GM20000 (cell line): ENCODE measurements at regions not wholly inside any gene's neighbourhood (a gene's known extent, or its start where the extent isn't known, plus 50 kb on each side); places are given as distances from the start of the nearest gene placed in this dataset.

Experiments used
- DNase-seq: peaks from one replicate; pipeline ENCODE4 v3.0.0; 2012; ENCODE audit warnings: low spot score
- TF ChIP-seq, protein P1 (sequence below): IDR thresholded peaks from 2 replicates; pipeline ENCODE4 v1.5.1; 2012; ENCODE audit warnings: mild to moderate bottlenecking, control low read depth; ENCODE audit errors: extremely low read depth, missing control alignments

DNA sequence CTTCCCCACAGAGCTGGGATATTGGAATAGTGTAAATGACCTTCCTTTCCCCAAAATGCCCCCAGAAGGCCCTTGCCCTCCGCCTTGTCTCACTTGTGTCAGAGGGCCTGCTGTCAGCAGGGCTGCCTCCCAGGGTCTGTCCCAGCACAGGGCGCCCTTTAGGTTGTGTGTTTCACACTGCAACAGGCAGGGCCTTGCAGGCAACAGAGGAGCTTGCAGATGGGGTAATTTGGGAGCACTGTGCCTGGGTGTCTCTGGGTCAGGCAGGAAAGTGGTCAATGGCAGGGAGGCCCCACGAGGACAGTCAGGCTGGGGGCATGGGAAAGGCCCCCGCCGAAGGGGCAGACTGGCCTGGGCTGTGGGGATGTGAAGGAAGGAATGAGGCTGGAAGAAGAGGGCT is 130.7 kb downstream of the ASB1 start:
- TF ChIP-seq, protein P1, sequence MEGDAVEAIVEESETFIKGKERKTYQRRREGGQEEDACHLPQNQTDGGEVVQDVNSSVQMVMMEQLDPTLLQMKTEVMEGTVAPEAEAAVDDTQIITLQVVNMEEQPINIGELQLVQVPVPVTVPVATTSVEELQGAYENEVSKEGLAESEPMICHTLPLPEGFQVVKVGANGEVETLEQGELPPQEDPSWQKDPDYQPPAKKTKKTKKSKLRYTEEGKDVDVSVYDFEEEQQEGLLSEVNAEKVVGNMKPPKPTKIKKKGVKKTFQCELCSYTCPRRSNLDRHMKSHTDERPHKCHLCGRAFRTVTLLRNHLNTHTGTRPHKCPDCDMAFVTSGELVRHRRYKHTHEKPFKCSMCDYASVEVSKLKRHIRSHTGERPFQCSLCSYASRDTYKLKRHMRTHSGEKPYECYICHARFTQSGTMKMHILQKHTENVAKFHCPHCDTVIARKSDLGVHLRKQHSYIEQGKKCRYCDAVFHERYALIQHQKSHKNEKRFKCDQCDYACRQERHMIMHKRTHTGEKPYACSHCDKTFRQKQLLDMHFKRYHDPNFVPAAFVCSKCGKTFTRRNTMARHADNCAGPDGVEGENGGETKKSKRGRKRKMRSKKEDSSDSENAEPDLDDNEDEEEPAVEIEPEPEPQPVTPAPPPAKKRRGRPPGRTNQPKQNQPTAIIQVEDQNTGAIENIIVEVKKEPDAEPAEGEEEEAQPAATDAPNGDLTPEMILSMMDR: no peak
- no peak for DNase-seq

DNA sequence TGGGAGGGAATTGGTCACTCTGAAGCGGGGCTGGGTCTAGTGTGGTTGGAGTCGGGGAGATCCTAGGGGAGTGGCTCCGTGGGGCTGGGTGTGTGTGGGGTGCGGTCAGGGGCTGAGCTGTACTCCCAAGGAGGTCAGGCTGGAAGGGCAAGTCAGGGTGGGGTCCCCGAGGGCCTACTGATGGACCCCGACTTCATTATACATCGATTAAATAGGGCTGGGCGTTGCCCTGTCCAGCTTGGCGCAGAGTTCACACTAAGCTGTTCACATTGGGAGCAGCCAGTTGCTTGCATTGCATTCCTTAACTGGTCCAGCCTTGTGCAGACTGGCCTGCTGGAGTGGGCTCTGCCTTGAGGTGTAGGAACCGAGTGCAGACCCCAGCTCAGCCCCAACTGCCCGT is 131.2 kb downstream of the ASB1 start:
- TF ChIP-seq, protein P1: no peak
- no peak for DNase-seq

DNA sequence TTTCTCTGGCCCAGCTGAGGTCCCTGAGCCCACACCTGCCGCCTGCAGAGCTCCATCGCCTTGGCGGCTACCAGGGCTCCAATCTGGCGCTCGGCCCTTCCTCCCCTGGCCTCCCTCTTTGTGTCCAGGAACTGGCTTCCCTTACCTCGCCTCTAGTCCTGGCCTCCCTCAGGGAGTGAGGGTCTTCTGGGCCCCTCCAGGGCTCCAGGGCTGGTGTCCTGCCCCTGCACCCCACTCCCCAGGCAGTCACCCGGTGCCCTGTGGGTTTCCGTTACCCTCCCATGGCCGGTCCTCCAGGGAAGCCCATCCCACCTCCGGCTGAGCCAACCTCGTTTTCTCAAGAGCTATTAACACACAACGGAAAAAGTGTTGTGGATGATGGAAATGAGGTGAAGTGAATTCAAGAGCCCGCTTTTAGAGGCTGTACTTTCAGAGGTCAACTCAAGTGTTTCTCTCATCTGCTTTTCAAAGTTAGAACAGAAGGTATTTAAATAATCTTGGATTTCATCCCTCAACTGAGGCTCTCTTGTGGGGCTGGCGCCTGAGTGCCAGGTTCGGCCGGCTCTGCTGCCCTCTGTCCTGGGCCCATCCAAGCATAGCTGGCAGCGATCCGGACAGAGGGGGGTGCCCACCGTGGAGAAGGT is 131.9 kb downstream of the ASB1 start:
- DNase-seq: no peak
- TF ChIP-seq, protein P1: no peak

DNA sequence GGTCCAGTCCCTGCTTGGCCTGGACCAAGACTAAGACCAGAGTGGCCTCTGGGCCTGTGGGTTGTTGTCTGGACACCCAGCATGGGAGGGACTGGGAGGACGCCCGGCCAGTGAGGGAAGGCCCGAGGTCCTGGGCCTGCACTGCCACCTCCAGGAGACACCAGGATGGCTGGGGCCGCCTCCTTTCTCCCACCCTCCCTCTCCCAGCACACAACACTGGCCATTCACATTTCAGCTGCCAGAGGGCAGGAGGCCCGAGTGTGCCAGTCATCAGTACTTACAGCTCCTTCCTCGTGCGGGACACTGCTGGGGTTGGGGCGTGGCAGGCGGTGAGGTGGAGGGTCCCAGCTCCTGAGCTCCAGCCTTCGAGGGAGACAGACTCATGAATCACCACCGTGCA is 133.5 kb downstream of the ASB1 start:
- TF ChIP-seq, protein P1: no peak
- no peak for DNase-seq

DNA sequence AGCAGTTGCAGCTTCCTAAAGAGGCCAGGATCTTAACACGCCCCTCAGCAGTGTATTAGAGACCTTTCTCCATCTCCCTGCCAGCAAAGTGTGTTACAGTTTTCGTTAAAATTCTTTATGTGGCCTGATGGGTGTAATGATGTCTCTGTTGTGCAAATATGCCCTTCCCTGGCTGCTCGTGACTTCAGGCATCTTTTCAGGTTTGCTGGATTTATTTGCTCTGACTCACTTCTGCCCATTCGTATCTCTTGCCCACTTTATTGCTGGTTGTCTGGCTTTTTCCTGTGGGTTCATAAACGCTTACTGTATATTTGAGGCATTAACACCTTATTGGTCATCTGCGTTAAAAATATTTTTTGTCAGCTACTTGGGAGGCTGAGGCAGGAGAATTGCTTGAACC is 134.5 kb downstream of the ASB1 start:
- TF ChIP-seq, protein P1: no peak
- no peak for DNase-seq

DNA sequence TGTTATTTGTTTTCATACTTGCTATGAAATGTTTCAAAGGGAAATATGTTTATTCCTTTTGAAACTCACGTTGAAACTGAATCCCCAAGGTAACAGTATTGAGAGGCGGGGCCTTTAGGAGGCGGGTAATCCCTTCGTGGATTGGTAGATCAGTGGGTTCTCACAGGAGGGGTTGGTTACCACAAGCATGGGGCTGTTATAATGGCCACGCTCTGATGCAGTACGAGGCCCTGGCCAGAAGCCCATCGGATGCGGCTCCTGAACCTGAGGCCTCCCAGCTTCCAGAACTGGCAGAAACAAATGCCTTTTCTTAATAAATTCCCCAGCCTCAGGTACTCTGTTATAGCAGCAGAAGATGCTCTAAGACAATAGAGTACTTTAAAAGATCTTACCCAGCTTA is 135.7 kb downstream of the ASB1 start:
- TF ChIP-seq, protein P1: no peak
- DNase-seq: no peak

DNA sequence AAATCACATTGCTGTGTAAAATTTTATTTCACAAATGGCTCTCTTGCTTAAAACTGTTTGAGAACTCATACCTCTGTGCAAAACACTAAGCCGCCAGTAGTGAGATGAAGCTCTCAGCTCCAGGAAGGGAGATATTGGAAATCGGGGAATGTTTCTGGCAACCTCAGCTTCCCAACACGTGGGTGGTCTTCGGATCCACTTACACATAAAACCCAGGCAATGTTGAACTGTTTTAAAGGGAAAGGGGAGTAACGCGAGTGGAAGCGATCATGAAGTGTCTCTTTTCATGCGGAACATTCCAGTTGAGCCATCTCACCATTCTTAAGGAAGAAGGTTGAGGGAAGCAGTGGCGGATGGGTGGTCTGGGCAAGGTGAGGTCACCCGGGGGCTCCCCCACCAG is 136.8 kb downstream of the ASB1 start:
- TF ChIP-seq, protein P1: no peak

More for the DNA sequence above, 136.8 kb downstream of the ASB1 start:
- no peak for DNase-seq
